Gastroesophageal sphincter (tissue), 3 donors: ENCODE measurements at regions not wholly inside any gene's neighbourhood (a gene's known extent, or its start where the extent isn't known, plus 50 kb on each side); places are given as distances from the start of the nearest gene placed in this dataset.

Experiments
- CTCF ChIP-seq, 4 experiments: fragments of 200-600 bp in 2 of 4; fragments of 450-650 bp in 2 of 4; sonication (generic) in 1 of 4; IDR thresholded peaks; one replicate each; pipeline ENCODE4 v1.5.1; 2017 to 2019; ENCODE audit warnings: antibody characterized with exemption in 4 of 4, mild to moderate bottlenecking in 2 of 4, moderate library complexity in 2 of 4
- EP300 ChIP-seq: sonication (generic); formaldehyde crosslinking; IDR thresholded peaks from one replicate; pipeline ENCODE4 v1.6.1; 2017; ENCODE audit warnings: antibody characterized with exemption, mild to moderate bottlenecking
- POLR2A ChIP-seq, 2 donors: fragments of 450-650 bp; IDR thresholded peaks; one replicate each; pipeline ENCODE4 v1.6.1; 2017; ENCODE audit warnings: antibody characterized with exemption in 2 of 2, mild to moderate bottlenecking in 2 of 2, moderate library complexity in 1 of 2
- POLR2AphosphoS5 ChIP-seq: sonication (generic); formaldehyde crosslinking; IDR thresholded peaks from one replicate; pipeline ENCODE4 v1.6.1; 2017; ENCODE audit warnings: antibody characterized with exemption

GRCh38 chr10:8460626-8461025 lies 406.1 kb downstream of the GATA3 start:
- TF ChIP-seq CTCF (IDR thresholded peaks at IDR 0.05) (no peak), POLR2A (IDR thresholded peaks at IDR 0.05) (no peak), POLR2AphosphoS5 (no peak), EP300 (no peak)
